Thyroid gland (tissue), 4 donors: ENCODE measurements at regions not wholly inside any gene's neighbourhood (a gene's known extent, or its start where the extent isn't known, plus 50 kb on each side); places are given as distances from the start of the nearest gene placed in this dataset.
A peak's percentile ranks its signal among the peaks of the same experiment; 100 is the strongest.

Experiments used
- DNase-seq, 2 donors: peaks; one replicate each; pipeline ENCODE4 v3.0.0-alpha.2; 2019
- H3K27ac ChIP-seq, 3 donors: fragments of 200-600 bp; sonication (generic); 1 replicate in 2 of 3; 2 replicates in 1 of 3; pipeline ENCODE4 v1.5.1; 2016 to 2019; ENCODE audit warnings: mild to moderate bottlenecking in 1 of 3, moderate library complexity in 1 of 3
- H3K27me3 ChIP-seq: fragments of 200-600 bp; sonication (generic); one replicate; pipeline ENCODE4 v1.5.1; 2019
- H3K36me3 ChIP-seq, 2 donors: fragments of 200-600 bp; sonication (generic); one replicate each; pipeline ENCODE4 v1.5.1; 2016 to 2019
- H3K4me1 ChIP-seq, 2 donors: fragments of 200-600 bp; sonication (generic); one replicate each; pipeline ENCODE4 v1.5.1; 2017 to 2019
- H3K4me3 ChIP-seq, 3 donors: fragments of 200-600 bp; sonication (generic); replicated peaks in 1 of 3; 1 replicate in 2 of 3; 2 replicates in 1 of 3; pipeline ENCODE4 v1.5.1; 2016; ENCODE audit warnings: mild to moderate bottlenecking in 1 of 3
- H3K9me3 ChIP-seq: fragments of 200-600 bp; sonication (generic); one replicate; pipeline ENCODE4 v1.5.1; 2017
- POLR2A ChIP-seq, 2 donors: fragments of 450-650 bp; IDR thresholded peaks; one replicate each; pipeline ENCODE4 v1.6.1; 2017; ENCODE audit warnings: antibody characterized with exemption in 2 of 2, mild to moderate bottlenecking in 2 of 2, moderate library complexity in 1 of 2
- WGBS, 2 donors: methylation state at CpG; one replicate each; pipeline ENCODE4 v1.1.5; 2017; 5-methylcytosine and 5-hydroxymethylcytosine counted together
- intact Hi-C: fragments of 100-400 bp; cut with DNase I; formaldehyde crosslinking; loops from one replicate; pipeline ENCODE4 v1.15.1; 2023
- TF ChIP-seq, protein P1 (sequence below), 6 experiments: fragments of 200-600 bp in 3 of 6; fragments of 450-650 bp in 3 of 6; sonication (generic) in 3 of 6; IDR thresholded peaks; one replicate each; pipeline ENCODE4 v1.5.1; 2016 to 2019; ENCODE audit warnings: antibody characterized with exemption in 6 of 6, mild to moderate bottlenecking in 2 of 6, inconsistent platforms in 1 of 6, moderate library complexity in 1 of 6

DNA sequence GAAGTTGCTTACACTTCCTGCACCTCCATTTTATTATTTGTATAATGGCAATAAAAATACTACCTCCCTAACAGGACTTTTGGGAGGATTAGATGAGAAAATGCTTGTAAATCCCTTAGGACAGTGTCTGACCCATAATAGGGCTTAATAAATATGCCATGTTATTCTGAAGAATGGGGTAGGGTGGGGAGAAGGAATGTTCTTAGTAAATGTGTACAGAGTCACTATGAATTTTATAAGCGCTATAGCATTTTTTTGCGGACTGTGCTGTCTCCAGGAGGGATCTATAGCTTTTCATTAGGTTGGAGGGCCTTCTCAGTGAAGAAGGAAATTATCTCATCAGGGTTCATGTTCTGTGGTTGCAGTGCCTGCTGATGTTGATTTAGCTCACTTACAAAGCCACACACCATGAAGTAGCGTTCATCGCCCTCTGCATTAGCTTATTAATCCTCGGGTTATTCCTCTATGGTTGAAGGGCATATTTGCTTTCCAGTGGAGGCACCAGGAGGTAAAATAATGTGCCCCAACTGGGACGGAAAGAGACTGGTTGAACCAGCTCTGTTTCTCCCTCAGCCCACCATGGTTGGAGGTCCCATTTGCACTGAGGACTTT, 497.1 kb downstream of the ARHGEF28 start:
- Histone ChIP-seq H3K27me3 (no peaks in the 10 kb centered on the region), H3K9me3 (no peaks in the 10 kb centered on the region), H3K4me3 (no peak overlapping the region), H3K4me1 (peaks cover 0 to 25% of the 10 kb centered on the region in 2 donors), H3K27ac (peak overlapping the region in 2 of 3 donors; percentile 3 to 17), H3K36me3 (no peaks in the 10 kb centered on the region)
- no peak for TF ChIP-seq POLR2A (IDR thresholded peaks at IDR 0.05)
- TF ChIP-seq, protein P1, sequence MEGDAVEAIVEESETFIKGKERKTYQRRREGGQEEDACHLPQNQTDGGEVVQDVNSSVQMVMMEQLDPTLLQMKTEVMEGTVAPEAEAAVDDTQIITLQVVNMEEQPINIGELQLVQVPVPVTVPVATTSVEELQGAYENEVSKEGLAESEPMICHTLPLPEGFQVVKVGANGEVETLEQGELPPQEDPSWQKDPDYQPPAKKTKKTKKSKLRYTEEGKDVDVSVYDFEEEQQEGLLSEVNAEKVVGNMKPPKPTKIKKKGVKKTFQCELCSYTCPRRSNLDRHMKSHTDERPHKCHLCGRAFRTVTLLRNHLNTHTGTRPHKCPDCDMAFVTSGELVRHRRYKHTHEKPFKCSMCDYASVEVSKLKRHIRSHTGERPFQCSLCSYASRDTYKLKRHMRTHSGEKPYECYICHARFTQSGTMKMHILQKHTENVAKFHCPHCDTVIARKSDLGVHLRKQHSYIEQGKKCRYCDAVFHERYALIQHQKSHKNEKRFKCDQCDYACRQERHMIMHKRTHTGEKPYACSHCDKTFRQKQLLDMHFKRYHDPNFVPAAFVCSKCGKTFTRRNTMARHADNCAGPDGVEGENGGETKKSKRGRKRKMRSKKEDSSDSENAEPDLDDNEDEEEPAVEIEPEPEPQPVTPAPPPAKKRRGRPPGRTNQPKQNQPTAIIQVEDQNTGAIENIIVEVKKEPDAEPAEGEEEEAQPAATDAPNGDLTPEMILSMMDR (IDR thresholded peaks at IDR 0.05): no peak
- peak; percentile 36 to 40 for DNase-seq
- WGBS, 2 donors: 34 to 53% methylated on average over 6 of the region's 6 CpGs
- intact Hi-C loops: loop anchor here (10.0 kb wide), 2 partner anchors 218 to 522 kb away; partner anchors contain the start of gene ENC1

DNA sequence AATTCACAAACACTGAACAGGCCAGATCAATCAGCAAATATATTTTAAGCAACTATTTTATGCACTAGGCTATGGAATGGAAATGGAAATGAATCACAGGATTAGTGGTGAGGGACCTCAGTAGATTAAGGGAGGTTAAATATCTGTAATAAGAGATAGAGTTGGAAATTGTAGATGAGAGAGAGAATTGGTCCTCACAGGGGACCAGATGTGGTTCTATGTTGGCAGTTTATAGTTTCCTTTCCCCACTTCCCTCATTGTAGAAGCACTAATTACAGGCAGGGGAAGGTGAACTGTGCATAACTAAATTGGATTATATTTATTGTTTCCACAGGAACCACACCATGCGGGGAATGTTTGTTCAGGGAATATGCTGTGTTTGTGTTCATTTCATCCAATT, 496.2 kb downstream of the ARHGEF28 start:
- TF ChIP-seq, protein P1 (IDR thresholded peaks at IDR 0.05): no peak
- TF ChIP-seq POLR2A (IDR thresholded peaks at IDR 0.05): no peak
- H3K4me3 ChIP-seq: no peak overlapping the region
- peak overlapping the region in 1 of 3 donors; percentile 3 for H3K27ac ChIP-seq
- H3K27me3 ChIP-seq: no peaks in the 10 kb centered on the region
- no peak for DNase-seq
- intact Hi-C loops: loop anchor here (10.0 kb wide), 2 partner anchors 217 to 523 kb away; partner anchors contain the start of gene ENC1
- H3K36me3 ChIP-seq: no peaks in the 10 kb centered on the region
- H3K9me3 ChIP-seq: no peaks in the 10 kb centered on the region
- WGBS, 2 donors: 83 to 88% methylated on average over 1 of the region's 1 CpG
- H3K4me1 ChIP-seq: peaks cover 0 to 16% of the 10 kb centered on the region in 2 donors

DNA sequence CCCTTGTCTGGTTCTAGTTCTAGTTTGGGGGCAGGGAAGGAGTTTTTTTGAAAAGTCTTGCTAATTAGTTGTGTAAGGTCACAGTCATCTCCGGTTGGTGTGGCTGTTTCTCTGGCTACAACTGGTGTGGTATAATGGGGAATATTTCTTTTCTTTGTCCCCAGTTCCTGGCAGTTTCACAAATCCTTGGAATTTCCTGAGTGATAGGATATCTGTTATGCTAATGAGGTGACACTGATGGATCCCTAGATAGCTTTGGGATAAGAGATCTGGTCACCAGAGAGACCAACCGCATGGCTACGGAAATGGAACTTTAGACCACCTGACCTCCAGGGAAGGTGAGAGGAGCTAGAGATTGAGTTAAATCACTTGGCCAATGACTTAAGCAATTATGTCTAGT, 494.6 kb downstream of the ARHGEF28 start:
- Histone ChIP-seq H3K27me3 (no peaks in the 10 kb centered on the region), H3K27ac (no peak overlapping the region), H3K9me3 (no peaks in the 10 kb centered on the region), H3K4me1 (peaks cover 0 to 13% of the 10 kb centered on the region in 2 donors), H3K36me3 (no peaks in the 10 kb centered on the region), H3K4me3 (no peak overlapping the region)
- no peak for TF ChIP-seq POLR2A (IDR thresholded peaks at IDR 0.05)
- TF ChIP-seq, protein P1 (IDR thresholded peaks at IDR 0.05): no peak
- no peak for DNase-seq
- 95 to 100% methylated on average over 3 of the region's 3 CpGs for WGBS, 2 donors
- intact Hi-C loops: loop anchor here (10.0 kb wide), 2 partner anchors 216 to 524 kb away; partner anchors contain the start of gene ENC1

DNA sequence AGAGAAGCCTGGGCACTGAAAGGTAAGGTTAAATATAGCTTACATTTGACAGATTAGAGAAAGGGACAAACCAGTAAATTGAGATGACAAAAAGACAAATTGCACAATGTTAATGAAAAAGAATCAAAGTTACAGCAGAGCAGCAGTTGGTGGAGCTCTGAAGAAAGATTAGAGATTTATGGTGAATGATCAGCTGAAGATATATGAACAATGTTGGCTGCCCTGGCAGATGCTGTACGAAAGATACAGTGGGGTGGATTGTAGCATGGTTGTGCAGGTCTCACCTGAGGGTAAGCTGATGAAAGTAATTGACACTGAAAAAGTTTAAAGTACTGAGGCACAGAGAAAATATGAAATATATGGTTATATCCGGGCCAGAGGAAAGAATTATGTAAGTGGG, 492.1 kb downstream of the ARHGEF28 start:
- Histone ChIP-seq H3K4me3 (no peak overlapping the region), H3K36me3 (no peaks in the 10 kb centered on the region), H3K27me3 (no peaks in the 10 kb centered on the region), H3K4me1 (peaks cover 0 to 7% of the 10 kb centered on the region in 2 donors), H3K27ac (no peak overlapping the region), H3K9me3 (no peaks in the 10 kb centered on the region)
- TF ChIP-seq, protein P1 (IDR thresholded peaks at IDR 0.05): no peak
- TF ChIP-seq POLR2A (IDR thresholded peaks at IDR 0.05): no peak
- no peak for DNase-seq
- intact Hi-C loops: no loop called here
- WGBS, 2 donors: 48 to 73% methylated on average over 2 of the region's 2 CpGs

DNA sequence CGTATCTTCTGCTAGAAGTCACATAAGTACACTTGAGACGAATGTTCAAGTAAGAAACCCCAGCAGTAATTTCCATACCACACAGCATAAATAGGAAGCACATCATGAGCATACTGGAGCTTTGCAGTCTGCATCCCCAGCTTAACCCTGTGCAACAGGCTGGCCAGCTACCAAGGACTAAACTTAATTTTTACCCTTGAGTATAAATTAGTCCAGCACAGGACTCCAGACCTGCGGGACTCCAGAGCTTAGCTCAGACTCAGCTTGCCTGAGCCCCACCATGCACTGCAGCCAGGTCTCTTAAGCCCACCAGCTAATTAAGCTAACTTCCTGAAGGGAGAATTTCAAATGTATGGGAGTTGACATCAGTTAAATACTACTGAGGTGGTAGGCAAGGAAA, 491.0 kb downstream of the ARHGEF28 start:
- WGBS, 2 donors: 58 to 72% methylated on average over 3 of the region's 3 CpGs
- H3K27me3 ChIP-seq: no peaks in the 10 kb centered on the region
- intact Hi-C loops: no loop called here

More for the DNA sequence above, 491.0 kb downstream of the ARHGEF28 start:
- no peak overlapping the region for H3K27ac ChIP-seq
- no peak for DNase-seq
- TF ChIP-seq POLR2A (IDR thresholded peaks at IDR 0.05): no peak
- TF ChIP-seq, protein P1 (IDR thresholded peaks at IDR 0.05): no peak
- H3K4me1 ChIP-seq: peaks cover 3 to 5% of the 10 kb centered on the region in 2 donors
- no peaks in the 10 kb centered on the region for H3K36me3 ChIP-seq
- no peak overlapping the region for H3K4me3 ChIP-seq
- no peaks in the 10 kb centered on the region for H3K9me3 ChIP-seq
